OCI-LY7 (cell line): ENCODE measurements at regions not wholly inside any gene's neighbourhood (a gene's known extent, or its start where the extent isn't known, plus 50 kb on each side); places are given as distances from the start of the nearest gene placed in this dataset.

Experiments
- EZH2phosphoT487 ChIP-seq: fragments of 200-600 bp; sonication (generic); IDR thresholded peaks from 2 replicates; pipeline ENCODE4 v1.6.1; 2018; ENCODE audit warnings: low read depth, borderline replicate concordance, mild to moderate bottlenecking, mixed run types, antibody characterized with exemption, low read length, moderate library complexity, mixed read lengths
- TF ChIP-seq, protein P1 (sequence below): fragments of 200-600 bp; sonication (generic); conservative IDR thresholded peaks from 2 replicates; pipeline ENCODE4 v1.5.1; 2014; ENCODE audit warnings: mild to moderate bottlenecking, antibody characterized with exemption, low read length, moderate library complexity, mixed read lengths

DNA sequence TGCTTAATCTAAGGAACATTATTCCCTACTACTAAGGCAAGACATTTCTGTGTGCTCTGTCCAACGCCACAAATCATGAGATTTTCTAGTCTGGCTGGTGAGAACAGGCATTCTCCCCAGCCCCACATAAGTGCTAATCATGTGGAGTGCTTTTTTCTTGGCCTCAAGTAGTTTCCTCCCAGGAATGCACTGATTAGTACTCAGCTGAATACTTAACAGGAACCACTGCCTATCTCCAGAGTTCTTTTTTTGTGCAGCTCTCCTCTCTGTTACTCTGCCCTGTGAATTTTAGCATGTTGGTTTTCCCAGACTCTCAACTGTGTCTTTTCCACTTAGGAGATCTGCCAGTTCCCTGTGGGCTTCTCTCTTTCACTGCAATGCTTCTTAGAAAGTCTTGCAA, 1098.5 kb upstream of the LRRTM3 start:
- TF ChIP-seq, protein P1, sequence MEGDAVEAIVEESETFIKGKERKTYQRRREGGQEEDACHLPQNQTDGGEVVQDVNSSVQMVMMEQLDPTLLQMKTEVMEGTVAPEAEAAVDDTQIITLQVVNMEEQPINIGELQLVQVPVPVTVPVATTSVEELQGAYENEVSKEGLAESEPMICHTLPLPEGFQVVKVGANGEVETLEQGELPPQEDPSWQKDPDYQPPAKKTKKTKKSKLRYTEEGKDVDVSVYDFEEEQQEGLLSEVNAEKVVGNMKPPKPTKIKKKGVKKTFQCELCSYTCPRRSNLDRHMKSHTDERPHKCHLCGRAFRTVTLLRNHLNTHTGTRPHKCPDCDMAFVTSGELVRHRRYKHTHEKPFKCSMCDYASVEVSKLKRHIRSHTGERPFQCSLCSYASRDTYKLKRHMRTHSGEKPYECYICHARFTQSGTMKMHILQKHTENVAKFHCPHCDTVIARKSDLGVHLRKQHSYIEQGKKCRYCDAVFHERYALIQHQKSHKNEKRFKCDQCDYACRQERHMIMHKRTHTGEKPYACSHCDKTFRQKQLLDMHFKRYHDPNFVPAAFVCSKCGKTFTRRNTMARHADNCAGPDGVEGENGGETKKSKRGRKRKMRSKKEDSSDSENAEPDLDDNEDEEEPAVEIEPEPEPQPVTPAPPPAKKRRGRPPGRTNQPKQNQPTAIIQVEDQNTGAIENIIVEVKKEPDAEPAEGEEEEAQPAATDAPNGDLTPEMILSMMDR = no peak
- TF ChIP-seq EZH2phosphoT487 = no peak
